ENCODE measurements at regions not wholly inside any gene's neighbourhood (a gene's known extent, or its start where the extent isn't known, plus 50 kb on each side); places are given as distances from the start of the nearest gene placed in this dataset.
"Not testable (repeated sequence)": the region's sequence is repeated elsewhere in the genome, so short reads cannot be mapped to it uniquely, and the experiment has no call there.

- no peak for DNase-seq
Measured at GRCh38 chr1:224791362-224791941, 138.0 kb upstream of the DNAH14 start.

GRCh38 chr1:224795591-224795990 is 133.9 kb upstream of the DNAH14 start:
- DNase-seq = no peak

DNA sequence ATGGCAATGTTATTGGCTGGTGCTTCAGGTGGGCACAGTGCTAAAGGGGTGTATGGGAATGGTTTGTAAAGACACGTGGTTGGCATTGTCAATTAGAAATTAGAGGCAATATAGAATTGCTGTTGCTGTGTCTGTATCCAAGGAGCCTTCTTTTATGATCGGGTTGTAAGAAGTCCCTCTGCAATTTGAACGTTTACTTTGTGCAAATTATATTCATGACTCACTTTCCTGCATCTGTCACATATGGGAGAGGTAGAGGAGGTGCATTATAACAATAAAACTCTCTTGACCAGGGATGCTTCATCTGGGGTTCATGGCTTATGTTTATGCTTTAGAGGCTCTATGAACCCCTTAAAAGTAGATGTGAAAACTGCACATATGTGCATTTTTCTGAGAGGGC is 130.4 kb upstream of the DNAH14 start:
- DNase-seq = no peak

GRCh38 chr1:224800486-224801119 is 128.9 kb upstream of the DNAH14 start:
- DNase-seq = no peak

DNA sequence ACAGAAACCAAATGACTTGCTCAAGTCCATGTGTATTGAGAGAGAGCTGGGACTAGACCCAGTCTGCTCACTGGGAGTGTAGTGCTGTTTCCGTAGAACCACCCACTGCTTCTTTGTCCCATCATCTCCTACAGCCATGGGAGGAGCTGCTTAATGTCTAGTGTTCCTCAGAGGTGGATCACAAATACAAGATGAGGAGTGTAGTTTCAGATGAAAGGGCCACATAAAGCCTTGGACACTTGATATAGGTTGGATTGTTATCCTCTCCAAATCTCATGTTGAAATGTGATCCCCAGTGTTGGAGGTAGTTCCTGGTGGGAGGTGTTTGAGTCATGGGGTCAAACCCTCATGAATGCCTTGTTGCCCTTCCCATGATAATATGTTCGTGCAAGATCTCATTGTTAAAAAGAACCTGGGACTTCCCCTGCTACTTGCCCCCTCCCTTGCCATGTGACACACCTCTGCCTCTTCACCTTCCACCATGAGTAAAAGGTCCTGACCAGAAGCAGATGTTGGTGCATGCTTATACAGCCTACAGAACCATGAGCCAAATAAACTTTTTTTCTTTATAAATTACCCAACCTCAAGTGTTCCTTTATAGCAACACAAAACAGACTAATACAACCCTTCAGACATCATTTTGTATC is 127.5 kb upstream of the DNAH14 start:
- DNase-seq = no peak

- DNase-seq = no peak
Measured at GRCh38 chr1:224802617-224803016, 126.9 kb upstream of the DNAH14 start.

GRCh38 chr1:224804220-224804619 is 125.3 kb upstream of the DNAH14 start:
- no peak for DNase-seq

DNA sequence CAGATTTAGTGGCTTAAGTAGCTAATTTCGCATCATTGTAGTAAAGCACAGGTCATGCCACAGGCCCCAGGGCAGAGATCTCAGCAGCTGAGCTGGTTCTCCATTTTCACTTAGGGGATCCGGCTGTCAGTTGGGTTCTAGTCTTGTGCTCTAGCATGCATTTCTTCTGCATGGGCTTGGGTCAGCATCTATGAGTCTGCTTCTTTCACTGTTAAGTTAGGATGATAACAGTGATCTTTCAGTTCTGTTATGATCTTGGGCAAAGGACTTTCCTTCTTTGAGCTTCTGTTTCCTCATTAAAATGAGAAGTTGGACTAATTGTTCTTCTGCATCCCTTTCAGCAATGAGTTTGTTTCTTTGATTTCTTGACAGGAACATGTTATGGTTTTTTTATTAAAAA is 123.6 kb upstream of the DNAH14 start:
- no peak for DNase-seq

DNA sequence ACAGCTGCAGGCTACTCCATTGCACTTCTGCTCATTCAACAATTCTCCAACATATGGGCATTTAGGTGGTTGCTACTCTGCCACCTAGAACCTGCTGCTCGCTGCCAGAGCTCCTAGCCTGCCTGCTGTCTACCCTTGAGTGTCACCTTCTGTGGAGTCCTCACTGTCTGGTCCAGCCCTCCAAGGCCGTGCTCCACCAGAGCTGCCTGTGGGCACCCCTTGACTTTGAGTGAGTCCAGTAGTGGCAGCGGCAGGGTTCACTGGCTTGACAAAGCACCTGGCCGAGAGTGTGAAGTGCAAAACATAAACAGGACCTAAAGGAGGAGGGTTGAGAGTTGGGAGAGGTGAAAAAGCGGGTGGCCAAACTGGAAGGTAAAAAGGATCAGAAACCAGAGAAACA is 120.3 kb upstream of the DNAH14 start:
- no peak for DNase-seq

- DNase-seq = no peak
Measured at GRCh38 chr1:224809613-224810012, 119.9 kb upstream of the DNAH14 start.

DNA sequence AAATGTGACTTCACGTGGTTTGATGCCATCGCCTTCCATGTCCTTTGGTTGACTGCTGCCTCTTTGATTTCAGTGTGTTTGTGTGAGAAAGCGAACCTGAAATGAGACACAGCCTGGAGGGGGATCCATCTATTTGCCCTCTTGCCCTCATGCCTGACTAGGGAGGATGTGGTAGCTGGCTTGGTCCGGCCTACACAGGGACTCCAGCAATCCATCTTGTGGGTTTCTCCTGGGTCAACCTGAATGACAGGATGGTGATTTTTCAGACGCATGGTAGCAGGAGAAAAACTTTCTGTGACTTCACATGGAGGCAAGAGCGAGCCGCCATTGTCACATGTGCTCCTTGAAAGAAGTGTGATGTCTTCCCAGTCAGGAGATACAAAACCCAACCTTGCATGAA is 117.9 kb upstream of the DNAH14 start:
- no peak for DNase-seq

GRCh38 chr1:224815647-224816046 is 113.8 kb upstream of the DNAH14 start:
- DNase-seq = no peak

GRCh38 chr1:224816062-224816461 is 113.4 kb upstream of the DNAH14 start:
- no peak for DNase-seq

GRCh38 chr1:224817382-224817781 is 112.1 kb upstream of the DNAH14 start:
- no peak for DNase-seq

DNA sequence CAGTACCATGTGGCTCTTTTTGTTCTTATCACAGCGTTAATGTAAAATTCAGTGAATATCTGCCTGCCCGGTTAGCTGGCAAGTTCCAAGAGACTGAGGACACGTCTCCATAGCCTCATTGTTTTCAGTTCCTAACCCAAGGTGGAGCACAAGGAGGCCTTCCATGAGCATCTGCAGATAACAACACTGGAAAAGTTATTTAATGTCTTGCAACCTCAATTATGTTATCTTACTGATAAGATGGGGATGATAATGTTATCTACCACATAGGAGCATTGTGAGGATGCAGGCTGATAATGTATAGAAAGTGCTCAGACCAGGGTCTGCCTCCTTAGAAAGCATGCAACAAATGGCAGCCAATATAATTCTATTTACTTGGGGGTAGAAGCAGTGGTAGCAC is 109.6 kb upstream of the DNAH14 start:
- no peak for DNase-seq

DNA sequence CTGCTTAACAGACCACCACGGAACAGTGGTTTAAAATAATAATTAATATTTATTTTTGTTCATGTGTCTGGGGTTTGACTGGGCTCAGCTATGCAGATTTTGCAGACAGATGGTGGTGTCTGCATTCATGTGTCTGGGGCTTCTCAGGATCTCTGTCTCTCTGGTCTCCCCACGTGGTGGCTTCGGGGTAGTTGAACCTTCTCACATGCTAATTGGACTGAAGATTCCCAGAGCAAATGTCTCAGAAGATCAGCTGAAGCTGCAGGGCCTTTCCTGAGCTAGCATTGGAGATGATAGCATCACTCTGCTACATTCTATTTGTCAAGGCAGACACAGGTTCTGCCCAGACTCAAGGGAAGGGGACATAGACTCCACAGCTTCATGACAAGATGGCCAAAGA is 109.1 kb upstream of the DNAH14 start:
- no peak for DNase-seq

DNA sequence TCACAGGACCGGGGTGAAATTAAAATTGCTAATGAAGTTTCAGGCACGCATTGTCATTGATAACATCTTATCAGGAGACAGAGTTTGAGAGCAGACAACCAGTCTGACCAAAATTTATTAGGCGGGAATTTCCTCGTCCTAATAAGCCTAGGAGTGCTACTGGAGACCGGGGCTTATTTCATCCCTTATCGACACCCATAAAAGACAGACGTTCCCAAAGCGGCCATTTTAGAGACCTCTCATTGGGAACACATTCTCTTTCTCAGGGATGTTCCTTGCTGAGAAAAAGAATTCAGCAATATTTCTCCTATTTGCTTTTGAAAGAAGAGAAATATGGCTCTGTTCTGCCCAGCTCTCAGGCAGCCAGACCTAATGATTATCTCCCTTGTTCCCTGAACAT is 107.7 kb upstream of the DNAH14 start:
- DNase-seq = not testable (repeated sequence)

GRCh38 chr1:224825525-224826000 is 103.9 kb upstream of the DNAH14 start:
- no peak for DNase-seq

DNA sequence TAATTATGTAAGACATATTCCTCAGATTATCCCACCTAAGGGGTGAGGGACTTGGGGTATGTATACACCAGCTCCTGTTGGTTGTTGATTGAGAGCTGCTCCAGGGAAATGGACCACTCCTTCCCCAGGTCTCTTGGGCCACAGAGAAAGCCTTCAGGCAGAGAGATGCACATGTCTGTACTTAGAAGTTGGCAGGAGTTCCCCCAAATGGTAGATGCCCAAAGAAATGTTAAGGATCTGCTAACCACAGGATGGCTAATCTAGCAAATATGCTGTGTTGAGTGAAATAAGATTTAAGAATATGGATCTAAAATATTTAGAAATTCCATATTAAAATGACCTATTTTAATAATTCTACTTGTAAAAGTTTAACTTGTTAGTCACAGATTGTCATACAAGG is 100.8 kb upstream of the DNAH14 start:
- DNase-seq = no peak

DNA sequence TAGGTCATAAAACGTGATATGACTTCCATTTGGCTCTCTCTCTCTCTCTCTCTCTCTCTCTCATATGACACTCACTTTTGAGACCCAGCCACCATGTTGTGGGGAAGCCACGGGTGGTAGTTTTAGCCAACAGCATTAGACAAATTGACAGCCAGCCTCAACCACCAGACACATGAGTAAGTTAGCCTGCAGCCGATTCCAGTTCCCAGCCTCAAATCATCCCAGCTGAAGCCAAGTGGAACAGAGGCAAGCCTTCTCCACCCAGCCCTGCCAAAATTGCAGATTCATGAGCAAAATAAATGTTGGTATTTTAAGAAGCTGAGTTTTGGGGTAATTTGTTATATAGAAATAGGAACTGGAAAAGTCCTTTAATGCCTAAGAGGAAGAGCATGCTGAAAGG is 98.0 kb upstream of the DNAH14 start:
- no peak for DNase-seq

- DNase-seq = not testable (repeated sequence)
Measured at GRCh38 chr1:224839648-224840300, 89.7 kb upstream of the DNAH14 start.

DNA sequence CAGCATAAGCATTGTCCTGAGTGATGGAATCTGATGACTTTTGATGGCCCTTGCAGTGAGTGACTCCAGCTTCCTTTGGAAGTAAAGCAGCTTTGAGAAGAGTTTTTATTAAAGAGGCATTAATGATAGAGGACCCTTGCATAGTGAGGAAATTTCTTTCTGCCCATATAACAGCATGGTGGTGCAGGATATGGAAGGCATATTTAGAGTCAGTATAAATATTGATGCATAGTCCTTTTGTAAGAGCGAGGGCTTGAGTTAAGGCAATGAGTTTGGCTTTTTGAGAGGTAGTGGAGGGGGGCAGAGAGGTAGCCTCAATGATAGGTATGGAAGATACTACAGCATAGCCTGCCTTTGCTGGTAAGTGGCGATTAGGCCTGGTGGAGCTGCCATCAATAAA is 87.7 kb upstream of the DNAH14 start:
- DNase-seq = not testable (repeated sequence)

- DNase-seq = no peak
Measured at GRCh38 chr1:224846119-224846907, 83.2 kb upstream of the DNAH14 start.

All from activated CD4-positive, CD25-positive, alpha-beta regulatory T cell (primary cell).